Osteoblast (primary cell): ENCODE measurements at regions not wholly inside any gene's neighbourhood (a gene's known extent, or its start where the extent isn't known, plus 50 kb on each side); places are given as distances from the start of the nearest gene placed in this dataset.

Experiments
- DNase-seq: peaks from one replicate; pipeline ENCODE4 v3.0.0; 2011; ENCODE audit warnings: low spot score, mixed read lengths; ENCODE audit not compliant: insufficient read length; ENCODE audit errors: missing footprints
- H2AFZ ChIP-seq: 2 replicates; pipeline ENCODE4 v1.6.0; 2011; ENCODE audit warnings: mild to moderate bottlenecking, low read length
- H3K27ac ChIP-seq: 2 replicates; pipeline ENCODE4 v1.5.1; 2011; ENCODE audit warnings: mild to moderate bottlenecking, low read depth, low read length, moderate library complexity
- H3K27me3 ChIP-seq: 2 replicates; pipeline ENCODE4 v1.6.0; 2012; ENCODE audit warnings: mild to moderate bottlenecking, control low read depth, inconsistent platforms, low read length, moderate library complexity; ENCODE audit not compliant: insufficient read depth
- H3K36me3 ChIP-seq: 2 replicates; pipeline ENCODE4 v1.5.1; 2011; ENCODE audit warnings: mild to moderate bottlenecking, low read length, control low read depth, moderate library complexity; ENCODE audit not compliant: insufficient read depth
- H3K4me1 ChIP-seq: 2 replicates; pipeline ENCODE4 v1.5.1; 2011; ENCODE audit warnings: mild to moderate bottlenecking, low read length, control low read depth, moderate library complexity; ENCODE audit not compliant: insufficient read depth
- H3K4me2 ChIP-seq: 2 replicates; pipeline ENCODE4 v1.6.0; 2011; ENCODE audit warnings: mild to moderate bottlenecking, low read length; ENCODE audit not compliant: insufficient read depth
- H3K4me3 ChIP-seq: fragments of 200-600 bp; sonication (generic); 3 replicates; pipeline ENCODE4 v1.5.1; 2012; ENCODE audit warnings: mild to moderate bottlenecking, low read length, inconsistent platforms; ENCODE audit not compliant: insufficient read depth
- H3K79me2 ChIP-seq: 2 replicates; pipeline ENCODE4 v1.6.0; 2012; ENCODE audit warnings: mild to moderate bottlenecking, low read length, control low read depth, inconsistent platforms; ENCODE audit not compliant: insufficient read depth
- H3K9me3 ChIP-seq: 2 replicates; pipeline ENCODE4 v1.5.1; 2011; ENCODE audit warnings: low read depth, low read length, control low read depth
- H4K20me1 ChIP-seq: 2 replicates; pipeline ENCODE4 v1.6.0; 2012; ENCODE audit warnings: mild to moderate bottlenecking, low read length, control low read depth; ENCODE audit not compliant: insufficient read depth
- CTCF ChIP-seq: IDR thresholded peaks from 2 replicates; pipeline ENCODE4 v1.5.1; 2011; ENCODE audit warnings: mild to moderate bottlenecking, low read depth, low read length, moderate library complexity; ENCODE audit errors: extremely low read depth

GRCh38 chr18:7429831-7430230 is 137.3 kb upstream of the PTPRM start:
- Histone ChIP-seq H3K79me2 (no peaks in the 10 kb centered on the region), H3K36me3 (no peaks in the 10 kb centered on the region), H3K4me3 (no peak overlapping the region), H3K4me1 (no peaks in the 10 kb centered on the region), H3K9me3 (no peaks in the 10 kb centered on the region), H2AFZ (no peak overlapping the region), H4K20me1 (no peaks in the 10 kb centered on the region), H3K27ac (no peak overlapping the region), H3K4me2 (no peak overlapping the region), H3K27me3 (no peaks in the 10 kb centered on the region)
- no peak for TF ChIP-seq CTCF
- no peak for DNase-seq

DNA sequence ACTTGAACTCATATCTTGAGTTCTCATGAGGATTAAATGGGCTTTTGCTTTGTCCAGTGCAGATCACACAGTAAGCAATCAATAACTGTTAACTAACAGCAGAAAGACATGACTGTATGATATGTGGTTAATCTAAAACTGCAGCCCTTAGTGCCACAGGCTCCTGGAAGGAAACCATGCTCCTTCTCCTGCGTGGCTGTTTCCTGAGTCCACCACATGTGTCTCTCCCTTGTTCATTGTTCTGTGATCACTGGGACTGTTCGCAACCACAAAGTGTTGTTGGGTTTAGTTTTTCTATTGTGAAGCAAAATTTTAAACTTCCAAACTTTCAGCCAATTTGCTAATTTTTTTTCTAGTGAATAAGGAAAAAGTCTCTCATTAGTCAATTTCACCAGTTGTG is 130.9 kb upstream of the PTPRM start:
- no peaks in the 10 kb centered on the region for H3K27me3 ChIP-seq
- DNase-seq: peak; percentile 21
- H3K27ac ChIP-seq: no peak overlapping the region
- H3K9me3 ChIP-seq: no peaks in the 10 kb centered on the region
- no peak overlapping the region for H2AFZ ChIP-seq
- no peak overlapping the region for H3K4me2 ChIP-seq
- no peaks in the 10 kb centered on the region for H4K20me1 ChIP-seq
- no peaks in the 10 kb centered on the region for H3K79me2 ChIP-seq
- no peaks in the 10 kb centered on the region for H3K36me3 ChIP-seq
- no peak for TF ChIP-seq CTCF
- H3K4me1 ChIP-seq: no peaks in the 10 kb centered on the region
- H3K4me3 ChIP-seq: no peak overlapping the region

- no peak for DNase-seq
- Histone ChIP-seq H3K4me3 (no peak overlapping the region), H3K9me3 (no peaks in the 10 kb centered on the region)
These were observed 129.2 kb upstream of the PTPRM start for GRCh38 chr18:7437870-7438269.

GRCh38 chr18:7438646-7439045 is 128.5 kb upstream of the PTPRM start:
- Histone ChIP-seq H2AFZ (no peak overlapping the region), H3K27me3 (no peaks in the 10 kb centered on the region), H4K20me1 (no peaks in the 10 kb centered on the region), H3K36me3 (no peaks in the 10 kb centered on the region), H3K27ac (no peak overlapping the region), H3K9me3 (no peaks in the 10 kb centered on the region), H3K4me1 (no peaks in the 10 kb centered on the region), H3K79me2 (no peaks in the 10 kb centered on the region), H3K4me2 (no peak overlapping the region), H3K4me3 (no peak overlapping the region)
- peak; percentile 31 for DNase-seq
- no peak for TF ChIP-seq CTCF

More at GRCh38 chr18:7437870-7438269, 129.2 kb upstream of the PTPRM start:
- Histone ChIP-seq H3K79me2 (no peaks in the 10 kb centered on the region), H3K36me3 (no peaks in the 10 kb centered on the region), H3K4me1 (no peaks in the 10 kb centered on the region), H3K27me3 (no peaks in the 10 kb centered on the region), H4K20me1 (no peaks in the 10 kb centered on the region), H3K27ac (no peak overlapping the region), H3K4me2 (no peak overlapping the region), H2AFZ (no peak overlapping the region)
- TF ChIP-seq CTCF: no peak
